ENCODE measurements at regions not wholly inside any gene's neighbourhood (a gene's known extent, or its start where the extent isn't known, plus 50 kb on each side); places are given as distances from the start of the nearest gene placed in this dataset.

- DNase-seq (no peak), ATAC-seq (no peak)
- H3K27ac ChIP-seq, result no peak overlapping the region
- 96% methylated on average over 6 of the region's 6 CpGs for WGBS, 3 donors
- peaks cover 13% of the 10 kb centered on the region for H3K4me1 ChIP-seq
- no peaks in the 10 kb centered on the region for H3K36me3 ChIP-seq (ENCODE audit: insufficient read depth in 1 of 2, low read depth in 1 of 2)
- H3K4me3 ChIP-seq, result no peak overlapping the region
- TF ChIP-seq CTCF (IDR thresholded peaks at IDR 0.05), result no peak
- intact Hi-C loops (cut with DNase I), result no loop called here
- no peaks in the 10 kb centered on the region for H3K9me3 ChIP-seq
- H3K27me3 ChIP-seq (ENCODE audit: insufficient read depth in 3 of 3, low read length in 2 of 3), result no peaks in the 10 kb centered on the region
These were observed 158.0 kb upstream of the UBE2E1 start for GRCh38 chr3:23647706-23648258.

- no peaks in the 10 kb centered on the region for H3K36me3 ChIP-seq (ENCODE audit: insufficient read depth in 1 of 2, low read depth in 1 of 2)
- ATAC-seq (peak in 3 of 4 donors; percentile 43 to 60 (median 50)), DNase-seq (no peak)
- H3K4me3 ChIP-seq, result no peak overlapping the region
- intact Hi-C loops (cut with DNase I), result no loop called here
- no peak overlapping the region for H3K27ac ChIP-seq
- H3K27me3 ChIP-seq (ENCODE audit: insufficient read depth in 3 of 3, low read length in 2 of 3), result no peaks in the 10 kb centered on the region
- peaks cover 13% of the 10 kb centered on the region for H3K4me1 ChIP-seq
- WGBS, 3 donors, result 58 to 64% (median 61%) methylated on average over 5 of the region's 5 CpGs
- TF ChIP-seq CTCF (IDR thresholded peaks at IDR 0.05), result no peak
- no peaks in the 10 kb centered on the region for H3K9me3 ChIP-seq
These were observed 157.3 kb upstream of the UBE2E1 start for GRCh38 chr3:23648326-23648995.

GRCh38 chr3:23648996-23649395, 156.8 kb upstream of the UBE2E1 start:
- Histone ChIP-seq H3K4me1 (peaks cover 13% of the 10 kb centered on the region), H3K36me3 (ENCODE audit: insufficient read depth in 1 of 2, low read depth in 1 of 2) (no peaks in the 10 kb centered on the region), H3K27ac (no peak overlapping the region), H3K9me3 (no peaks in the 10 kb centered on the region), H3K27me3 (ENCODE audit: insufficient read depth in 3 of 3, low read length in 2 of 3) (no peaks in the 10 kb centered on the region), H3K4me3 (no peak overlapping the region)
- peak in 3 of 4 donors; percentile 17 to 38 (median 18) for ATAC-seq
- no peak for TF ChIP-seq CTCF (IDR thresholded peaks at IDR 0.05)
- intact Hi-C loops (cut with DNase I), result no loop called here
- WGBS, 3 donors, result 48 to 53% (median 50%) methylated on average over 4 of the region's 4 CpGs
- no peak for DNase-seq

DNA sequence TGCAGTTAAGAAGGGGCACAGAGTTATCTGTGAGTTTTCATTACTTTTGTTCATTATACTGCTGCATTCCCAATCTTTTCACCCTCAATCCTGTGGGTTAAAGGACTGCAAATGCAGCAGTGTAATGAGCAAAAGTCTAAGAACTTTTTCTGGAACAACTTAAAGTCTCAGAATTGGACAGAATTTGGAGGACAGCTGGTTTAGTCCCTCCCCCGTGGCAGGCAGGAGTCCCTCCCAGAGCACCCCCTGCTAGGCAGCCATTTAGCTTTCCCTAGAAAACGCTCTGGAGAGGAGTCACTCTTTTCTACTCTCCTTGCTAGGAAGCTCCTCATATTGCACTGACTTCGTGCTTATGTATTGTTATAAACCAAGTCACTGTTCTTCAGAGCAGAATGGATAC, 156.3 kb upstream of the UBE2E1 start:
- H3K9me3 ChIP-seq, result no peaks in the 10 kb centered on the region
- ATAC-seq (peak in 2 of 4 donors; percentile 23 to 27), DNase-seq (no peak)
- WGBS, 3 donors, result 47 to 55% (median 48%) methylated on average over 3 of the region's 3 CpGs
- intact Hi-C loops (cut with DNase I), result no loop called here
- H3K27ac ChIP-seq, result no peak overlapping the region
- H3K36me3 ChIP-seq (ENCODE audit: insufficient read depth in 1 of 2, low read depth in 1 of 2), result no peaks in the 10 kb centered on the region
- H3K4me3 ChIP-seq, result no peak overlapping the region
- H3K4me1 ChIP-seq, result peaks cover 13% of the 10 kb centered on the region
- H3K27me3 ChIP-seq (ENCODE audit: insufficient read depth in 3 of 3, low read length in 2 of 3), result no peaks in the 10 kb centered on the region
- no peak for TF ChIP-seq CTCF (IDR thresholded peaks at IDR 0.05)

Data from psoas muscle (tissue), 7 donors.